ENCODE measurements at regions not wholly inside any gene's neighbourhood (a gene's known extent, or its start where the extent isn't known, plus 50 kb on each side); places are given as distances from the start of the nearest gene placed in this dataset.
A peak's percentile ranks its signal among the peaks of the same experiment; 100 is the strongest.

GRCh38 chr2:8510519-8510918 lies 171.3 kb upstream of the ID2 start:
- TF ChIP-seq CTCF (IDR thresholded peaks at IDR 0.05; ENCODE audit: low read depth, low read length): no peak
- H3K4me3 ChIP-seq (replicated peaks in 1 of 2; ENCODE audit: low read depth in 2 of 2, low read length in 2 of 2): no peak overlapping the region
- DNase-seq (ENCODE audit: low read depth in 2 of 2): no peak

- TF ChIP-seq CTCF (IDR thresholded peaks at IDR 0.05; ENCODE audit: low read depth, low read length): no peak
- peak in 1 of 2 donors; percentile 8 for DNase-seq (ENCODE audit: low read depth in 2 of 2)
Measured at GRCh38 chr2:8511868-8512612, 169.8 kb upstream of the ID2 start.

GRCh38 chr2:8513601-8514273 lies 168.1 kb upstream of the ID2 start:
- H3K4me3 ChIP-seq (replicated peaks in 1 of 2; ENCODE audit: low read depth in 2 of 2, low read length in 2 of 2): no peak overlapping the region
- TF ChIP-seq CTCF (IDR thresholded peaks at IDR 0.05; ENCODE audit: low read depth, low read length): no peak
- DNase-seq (ENCODE audit: low read depth in 2 of 2): no peak

More at GRCh38 chr2:8511868-8512612, 169.8 kb upstream of the ID2 start:
- no peak overlapping the region for H3K4me3 ChIP-seq (replicated peaks in 1 of 2; ENCODE audit: low read depth in 2 of 2, low read length in 2 of 2)

GRCh38 chr2:8514274-8514662 lies 167.6 kb upstream of the ID2 start:
- no peak for DNase-seq (ENCODE audit: low read depth in 2 of 2)
- no peak overlapping the region for H3K4me3 ChIP-seq (replicated peaks in 1 of 2; ENCODE audit: low read depth in 2 of 2, low read length in 2 of 2)
- no peak for TF ChIP-seq CTCF (IDR thresholded peaks at IDR 0.05; ENCODE audit: low read depth, low read length)

GRCh38 chr2:8514796-8515758 lies 166.8 kb upstream of the ID2 start:
- H3K4me3 ChIP-seq (replicated peaks in 1 of 2; ENCODE audit: low read depth in 2 of 2, low read length in 2 of 2): no peak overlapping the region
- DNase-seq (ENCODE audit: low read depth in 2 of 2): no peak
- no peak for TF ChIP-seq CTCF (IDR thresholded peaks at IDR 0.05; ENCODE audit: low read depth, low read length)

- no peak for TF ChIP-seq CTCF (IDR thresholded peaks at IDR 0.05; ENCODE audit: low read depth, low read length)
- no peak for DNase-seq (ENCODE audit: low read depth in 2 of 2)
Measured at GRCh38 chr2:8515864-8516533, 165.9 kb upstream of the ID2 start.

More at GRCh38 chr2:8515864-8516533, 165.9 kb upstream of the ID2 start:
- H3K4me3 ChIP-seq (replicated peaks in 1 of 2; ENCODE audit: low read depth in 2 of 2, low read length in 2 of 2): no peak overlapping the region
